MV-4-11 (cell line): ENCODE measurements at regions not wholly inside any gene's neighbourhood (a gene's known extent, or its start where the extent isn't known, plus 50 kb on each side); places are given as distances from the start of the nearest gene placed in this dataset.

Experiments
- DNase-seq: peaks from one replicate; lab custom pipeline; 2025; lab: John Stamatoyannopoulos, UW

DNA sequence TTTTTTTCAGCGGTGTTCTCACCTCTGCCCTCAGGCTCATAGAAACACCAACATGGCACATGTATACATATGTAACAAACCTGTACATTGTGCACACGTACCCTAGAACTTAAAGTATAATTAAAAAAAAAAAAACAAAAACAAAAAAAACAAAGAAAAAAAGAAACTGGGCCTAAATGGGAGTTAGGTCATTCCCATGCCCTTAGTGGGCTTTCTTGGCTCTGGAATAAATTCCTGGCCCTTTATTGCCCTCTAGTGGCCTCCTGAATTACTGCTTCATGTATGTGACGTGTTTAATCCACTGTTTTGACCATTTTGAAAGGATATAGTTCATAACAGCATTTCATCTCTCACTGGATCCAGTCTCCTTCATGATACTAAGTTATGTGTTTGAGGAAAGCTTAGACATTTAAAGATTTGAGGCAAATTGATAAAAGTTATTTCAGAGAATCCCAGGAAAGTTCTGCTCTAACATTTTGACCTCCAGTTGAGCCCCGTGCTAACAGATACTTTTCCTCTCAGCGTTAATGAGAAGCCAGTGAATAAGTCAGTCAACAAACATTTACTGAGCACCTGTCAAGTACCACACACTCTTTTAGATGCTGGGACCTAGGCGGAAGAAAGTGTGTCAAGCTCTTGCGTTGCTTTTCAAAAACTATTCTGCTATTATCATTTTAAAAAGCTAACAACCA, 54.7 kb upstream of the SYPL1 start:
- peak; percentile 46 for DNase-seq

DNA sequence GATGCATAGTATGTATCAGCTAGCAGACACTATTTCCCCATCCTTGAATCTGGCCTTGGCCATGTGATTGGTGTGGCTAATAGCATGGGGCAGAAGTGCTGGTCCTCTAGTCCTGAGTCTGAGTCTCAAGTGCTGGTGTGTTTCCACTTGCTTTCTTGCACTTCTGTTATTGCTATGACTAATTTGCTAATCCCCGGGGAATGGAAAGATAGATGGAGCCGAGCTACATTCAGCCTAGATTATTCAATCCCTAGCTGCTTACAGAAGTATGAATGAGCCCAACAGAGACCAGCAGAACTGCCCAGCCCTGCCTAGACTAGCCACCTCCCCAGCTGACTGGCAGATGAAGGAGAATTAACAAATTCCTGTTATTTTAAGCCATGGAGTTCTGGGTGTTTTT, 53.2 kb upstream of the SYPL1 start:
- DNase-seq: no peak

DNA sequence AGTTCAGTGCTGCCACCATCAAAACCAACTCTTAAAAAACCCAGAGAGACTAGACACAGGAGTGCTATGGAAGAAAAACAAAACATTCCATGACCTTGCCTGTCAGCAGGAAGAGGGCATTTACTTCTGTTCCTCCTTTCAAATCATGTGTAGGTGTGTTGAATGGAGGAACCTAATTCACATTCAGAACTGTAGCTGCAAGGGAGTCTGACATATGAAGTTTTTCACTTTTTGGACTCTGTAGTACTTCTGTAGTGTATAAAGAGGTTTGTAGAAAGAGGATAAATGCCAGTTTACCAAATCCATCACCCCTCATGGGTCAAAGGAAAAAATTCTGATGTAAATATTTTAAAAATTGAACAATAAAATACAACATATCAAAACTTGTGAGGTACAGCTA, 51.1 kb upstream of the SYPL1 start:
- DNase-seq: no peak
